ENCODE measurements at regions not wholly inside any gene's neighbourhood (a gene's known extent, or its start where the extent isn't known, plus 50 kb on each side); places are given as distances from the start of the nearest gene placed in this dataset.
"Not testable (repeated sequence)": the region's sequence is repeated elsewhere in the genome, so short reads cannot be mapped to it uniquely, and the experiment has no call there.

DNA sequence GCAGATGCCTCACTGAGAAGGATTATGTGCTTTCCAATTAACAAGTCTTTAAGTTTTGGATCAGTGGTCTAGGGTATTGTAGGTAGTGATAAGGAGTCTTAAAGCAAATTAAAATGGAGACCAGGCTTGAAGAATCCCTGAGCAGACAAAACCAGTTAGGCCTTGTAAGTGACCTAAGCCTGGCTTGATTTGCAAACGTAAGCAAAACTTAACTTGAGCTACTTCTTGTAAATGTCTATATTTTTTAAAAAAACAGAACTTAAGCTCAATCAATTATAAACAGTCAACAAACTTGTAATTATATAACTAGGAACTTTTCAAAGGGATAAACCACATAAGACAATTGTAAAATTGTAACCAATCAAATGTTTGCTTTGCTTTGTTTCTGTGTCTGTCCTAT is 72.7 kb upstream of the NALF2 start:
- no peak for DNase-seq (ENCODE audit: low read depth)

DNA sequence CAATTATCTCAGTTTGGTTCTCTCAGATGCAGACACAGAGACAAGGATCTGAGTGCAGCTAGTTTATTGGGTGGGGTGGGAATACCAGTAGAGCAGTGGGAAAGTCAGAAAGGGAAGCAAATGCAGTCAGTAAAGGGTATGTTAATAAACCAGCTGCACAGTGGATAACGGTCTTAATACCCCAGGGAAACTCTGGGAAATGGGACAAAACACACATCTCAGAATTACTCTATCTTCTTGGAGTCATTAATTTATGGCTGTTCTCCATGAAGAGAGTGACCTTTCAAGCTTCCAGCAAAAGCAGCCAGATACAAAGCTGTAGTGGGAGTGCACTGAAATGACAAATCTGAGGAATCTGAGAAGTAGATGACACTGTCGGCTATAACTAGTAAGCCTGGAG is 73.3 kb upstream of the NALF2 start:
- no peak for DNase-seq (ENCODE audit: low read depth)

DNA sequence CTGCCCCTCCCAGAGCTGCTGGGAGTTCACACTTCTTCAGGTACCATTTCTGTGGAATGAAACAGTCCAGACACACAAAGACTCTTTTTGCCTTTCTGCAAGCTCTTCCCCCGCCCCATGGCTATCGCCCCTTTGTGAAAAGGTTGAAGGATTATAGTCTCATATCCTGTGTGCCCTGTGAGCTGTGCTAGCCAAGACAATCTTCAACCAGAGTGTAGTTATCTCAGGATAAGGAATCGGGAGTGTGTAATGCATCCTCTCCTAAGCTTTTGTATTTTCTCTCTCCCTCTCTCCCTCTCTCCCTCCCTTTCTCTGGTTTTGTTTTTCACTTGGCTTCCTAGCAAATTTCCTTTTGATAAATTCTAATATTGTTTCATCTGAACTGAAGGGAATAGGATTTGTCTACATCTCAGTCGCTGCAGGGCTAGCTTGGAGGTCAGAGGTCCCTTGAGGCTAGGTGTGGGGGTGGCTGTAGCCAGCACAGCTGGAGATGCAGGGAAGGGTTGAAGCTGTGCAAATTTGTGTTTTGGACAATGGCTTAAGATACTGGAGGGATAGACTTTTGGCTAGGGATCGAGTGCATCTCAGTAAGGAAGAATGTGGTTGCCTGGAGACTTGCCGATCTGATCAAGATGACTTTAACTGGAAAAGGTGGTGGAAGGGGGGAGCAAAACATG is 74.6 kb upstream of the NALF2 start:
- DNase-seq (ENCODE audit: low read depth): no peak

DNA sequence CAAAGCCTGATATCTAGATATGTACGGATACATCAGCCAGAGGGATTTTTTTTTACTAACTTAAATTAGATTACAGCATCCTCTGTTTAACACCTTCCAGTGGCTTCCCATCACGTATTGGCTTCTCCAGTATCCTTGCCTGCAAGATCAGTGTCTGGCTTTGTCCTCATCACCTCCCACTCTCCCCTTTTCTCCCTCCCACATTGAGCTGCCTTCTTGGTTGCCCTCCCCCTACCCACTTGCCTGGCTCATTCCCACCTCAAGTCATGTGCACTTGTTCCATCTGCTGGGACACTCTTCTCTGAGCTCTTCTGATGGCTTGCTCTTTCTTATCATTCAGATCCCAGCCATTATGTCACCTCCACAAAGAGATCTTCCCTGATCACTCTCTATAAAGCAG is 75.9 kb upstream of the NALF2 start:
- no peak for DNase-seq (ENCODE audit: low read depth)

DNA sequence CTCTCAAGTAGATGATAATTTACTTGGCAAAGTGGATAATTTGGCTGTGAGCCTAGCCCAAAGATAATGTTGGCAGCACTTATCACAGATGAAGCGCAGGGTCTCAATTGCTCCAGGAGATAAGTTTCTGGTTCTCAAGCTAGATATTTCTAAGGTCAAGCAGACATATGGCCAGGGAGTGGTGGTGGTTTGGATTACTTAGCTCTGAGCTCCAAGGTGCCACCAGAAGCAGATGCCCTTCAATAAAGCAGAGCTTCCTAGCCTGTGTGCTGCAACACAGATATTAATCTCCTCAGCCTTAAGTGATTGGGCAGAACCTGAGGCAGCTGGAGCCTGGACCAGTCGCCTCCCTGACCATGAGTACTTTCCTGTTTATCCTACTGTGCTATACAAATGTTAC is 79.2 kb upstream of the NALF2 start:
- DNase-seq (ENCODE audit: low read depth): no peak

DNA sequence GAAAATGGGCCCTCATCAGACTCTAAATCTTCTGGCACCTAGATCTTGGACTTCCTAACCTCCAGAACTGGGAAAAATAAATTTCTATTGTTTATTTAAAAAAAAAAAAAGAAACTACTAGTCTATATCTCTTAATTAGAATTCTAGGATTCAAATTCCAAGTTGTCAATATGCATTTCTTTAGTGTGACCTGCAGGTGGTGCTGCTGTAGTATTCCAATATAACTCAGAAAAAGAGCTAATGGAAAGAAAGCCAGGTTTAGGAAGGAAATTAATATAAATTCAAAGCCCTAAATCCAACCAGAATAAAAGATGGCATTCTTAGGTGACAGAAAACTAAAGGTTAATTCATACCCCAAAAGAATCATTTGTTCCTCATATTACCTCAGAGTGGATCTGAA is 80.0 kb upstream of the NALF2 start:
- no peak for DNase-seq (ENCODE audit: low read depth)

DNA sequence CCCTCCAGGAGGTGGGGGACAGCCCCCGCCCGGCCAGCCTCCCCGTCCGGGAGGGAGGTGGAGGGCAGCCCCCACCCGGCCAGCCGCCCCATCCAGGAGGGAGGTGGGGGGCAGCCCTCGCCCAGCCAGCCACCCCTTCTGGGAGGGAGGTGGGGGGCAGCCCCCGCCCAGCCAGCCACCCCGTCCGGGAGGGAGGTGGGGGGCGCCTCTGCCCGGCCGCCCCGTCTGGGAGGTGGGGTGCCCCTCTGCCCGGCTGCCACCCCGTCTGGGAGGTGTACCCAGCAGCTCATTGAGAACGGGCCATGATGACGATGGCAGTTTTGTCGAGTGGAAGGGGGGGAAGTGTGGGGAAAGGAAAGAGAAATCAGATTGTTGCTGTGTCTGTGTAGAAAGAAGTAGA is 81.9 kb upstream of the NALF2 start:
- not testable (repeated sequence) for DNase-seq (ENCODE audit: low read depth)

DNA sequence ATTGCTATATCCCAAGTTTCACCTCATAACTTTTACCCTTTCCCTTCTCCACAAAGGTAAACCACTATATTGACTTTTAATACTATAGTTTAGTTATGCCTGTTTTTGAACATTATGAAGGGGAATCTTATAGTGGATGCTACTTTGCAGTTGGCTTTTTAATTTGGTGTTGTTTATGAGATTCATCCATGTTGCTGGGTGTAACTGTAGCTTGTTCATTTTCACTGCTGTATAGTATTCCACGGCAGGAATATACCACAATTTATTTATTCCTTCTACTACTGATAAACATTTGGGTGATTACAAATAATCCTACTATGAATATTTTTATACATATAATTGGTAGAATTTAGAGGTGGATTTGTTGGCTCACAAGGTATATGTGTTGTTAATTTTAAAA is 88.4 kb upstream of the NALF2 start:
- no peak for DNase-seq (ENCODE audit: low read depth)

DNA sequence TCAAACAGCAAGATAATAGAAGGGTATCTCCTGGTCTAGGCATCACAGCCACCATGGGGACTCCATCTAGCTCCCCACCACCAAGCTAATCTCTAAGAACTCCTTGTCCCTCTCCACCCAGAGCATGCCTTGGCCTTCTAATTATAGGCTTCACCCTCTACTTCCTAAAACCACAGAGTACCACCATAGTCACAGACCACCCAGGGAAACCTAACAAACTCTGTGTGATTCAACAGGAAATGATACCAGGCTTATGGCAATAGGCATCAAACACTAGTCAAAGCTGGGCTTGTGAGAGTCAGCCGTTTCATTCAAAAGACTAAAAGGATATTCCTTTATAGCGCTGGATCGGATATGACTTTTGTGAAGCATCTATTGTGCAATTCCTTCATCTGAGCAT is 91.5 kb upstream of the NALF2 start:
- DNase-seq (ENCODE audit: low read depth): no peak

DNA sequence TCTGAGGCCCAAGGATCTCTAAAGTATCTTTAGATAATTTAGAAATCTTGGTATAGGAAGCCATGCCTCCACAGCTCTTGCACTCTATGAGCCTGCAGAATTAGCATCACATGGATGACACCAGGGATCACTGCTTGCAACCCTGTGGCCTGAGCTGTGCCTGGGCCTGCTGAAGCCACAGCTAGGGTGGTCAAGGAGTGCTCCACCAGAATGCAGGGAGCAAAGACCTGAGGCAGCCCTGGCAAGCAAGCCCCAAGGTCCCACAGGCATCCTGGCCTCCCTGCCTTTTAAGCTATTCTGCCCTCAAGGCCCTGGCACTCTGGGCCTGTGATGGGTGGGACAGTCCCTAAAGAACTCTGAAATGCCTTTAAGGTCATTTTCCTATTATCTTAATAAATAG is 105.2 kb upstream of the NALF2 start:
- no peak for DNase-seq (ENCODE audit: low read depth)

DNA sequence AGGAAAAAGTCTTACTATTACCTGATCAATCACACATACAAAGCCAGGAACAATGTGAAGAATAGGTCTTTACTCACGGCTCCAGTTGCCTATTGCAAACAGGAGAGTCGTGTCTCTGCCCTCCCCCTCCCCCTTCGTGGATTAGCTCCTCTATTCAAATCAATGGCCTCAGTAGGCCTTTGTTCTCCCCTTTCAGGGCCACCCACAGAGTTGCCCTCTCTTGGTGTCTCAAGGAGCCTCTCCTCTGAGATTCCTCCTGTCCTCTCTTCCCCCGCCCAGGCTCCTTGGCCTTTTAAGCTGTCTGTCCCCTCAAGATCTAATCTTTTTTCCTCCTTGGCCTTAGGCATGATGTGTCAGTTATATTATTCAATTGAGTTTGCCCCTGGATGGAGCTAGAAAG is 107.2 kb upstream of the NALF2 start:
- no peak for DNase-seq (ENCODE audit: low read depth)

DNA sequence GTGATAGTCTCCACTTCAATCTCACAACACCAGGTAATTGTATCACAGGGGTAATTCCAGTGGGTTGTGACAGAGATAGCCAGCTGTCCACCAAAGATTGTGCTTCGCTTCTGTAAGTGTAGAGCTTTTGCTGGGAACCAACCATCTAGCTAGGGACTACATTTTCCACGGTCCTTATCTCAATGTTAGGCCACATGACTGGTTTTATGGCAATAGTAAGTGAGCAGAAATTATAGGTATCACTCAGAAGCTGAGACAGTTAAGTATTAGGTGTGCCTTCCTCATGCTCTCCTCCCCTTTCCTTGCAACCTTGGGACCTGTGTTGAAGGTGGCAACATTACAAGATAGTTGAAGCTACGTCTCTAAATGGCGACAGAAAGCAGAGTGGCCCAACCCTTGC is 108.8 kb upstream of the NALF2 start:
- DNase-seq (ENCODE audit: low read depth): no peak

DNA sequence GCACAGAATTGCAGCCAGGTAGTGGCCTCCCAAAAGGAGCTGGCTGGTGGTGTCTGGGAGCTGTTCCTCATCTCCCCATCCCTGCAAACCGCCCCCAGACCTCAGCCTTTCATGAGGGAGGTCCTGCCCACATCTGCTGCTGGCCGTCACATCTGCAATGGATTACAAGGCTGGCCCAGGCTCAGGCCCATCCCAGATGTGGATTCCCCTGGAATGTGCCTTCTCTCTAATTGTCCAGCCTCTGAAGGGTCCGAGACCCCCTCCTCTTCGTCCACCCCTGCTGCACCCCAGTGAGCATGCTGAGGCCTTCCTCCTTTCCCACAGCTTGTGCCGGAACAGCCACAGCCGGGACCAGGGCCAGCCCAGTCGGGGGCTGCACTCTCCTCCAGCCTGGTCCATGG is 115.0 kb upstream of the NALF2 start:
- no peak for DNase-seq (ENCODE audit: low read depth)

DNA sequence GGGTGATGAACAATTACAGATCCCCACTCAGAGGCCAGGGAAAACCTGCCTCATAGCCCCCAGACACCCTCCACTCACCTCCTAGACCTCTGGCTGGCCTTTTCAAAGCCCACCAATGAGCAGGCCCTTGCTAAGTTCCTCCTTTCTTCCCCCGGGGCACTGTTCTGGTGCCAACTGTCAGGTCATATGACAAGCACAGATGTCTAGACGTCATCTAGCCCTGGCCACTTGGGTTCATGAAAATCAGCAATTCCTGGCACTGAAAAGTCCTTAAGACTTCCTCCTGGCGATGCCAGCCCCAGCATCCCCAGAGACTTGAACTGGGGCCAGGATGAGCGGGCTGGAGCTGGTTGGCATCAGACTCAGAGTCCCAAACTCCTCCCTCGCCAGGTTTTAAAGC is 115.6 kb upstream of the NALF2 start:
- no peak for DNase-seq (ENCODE audit: low read depth)

DNA sequence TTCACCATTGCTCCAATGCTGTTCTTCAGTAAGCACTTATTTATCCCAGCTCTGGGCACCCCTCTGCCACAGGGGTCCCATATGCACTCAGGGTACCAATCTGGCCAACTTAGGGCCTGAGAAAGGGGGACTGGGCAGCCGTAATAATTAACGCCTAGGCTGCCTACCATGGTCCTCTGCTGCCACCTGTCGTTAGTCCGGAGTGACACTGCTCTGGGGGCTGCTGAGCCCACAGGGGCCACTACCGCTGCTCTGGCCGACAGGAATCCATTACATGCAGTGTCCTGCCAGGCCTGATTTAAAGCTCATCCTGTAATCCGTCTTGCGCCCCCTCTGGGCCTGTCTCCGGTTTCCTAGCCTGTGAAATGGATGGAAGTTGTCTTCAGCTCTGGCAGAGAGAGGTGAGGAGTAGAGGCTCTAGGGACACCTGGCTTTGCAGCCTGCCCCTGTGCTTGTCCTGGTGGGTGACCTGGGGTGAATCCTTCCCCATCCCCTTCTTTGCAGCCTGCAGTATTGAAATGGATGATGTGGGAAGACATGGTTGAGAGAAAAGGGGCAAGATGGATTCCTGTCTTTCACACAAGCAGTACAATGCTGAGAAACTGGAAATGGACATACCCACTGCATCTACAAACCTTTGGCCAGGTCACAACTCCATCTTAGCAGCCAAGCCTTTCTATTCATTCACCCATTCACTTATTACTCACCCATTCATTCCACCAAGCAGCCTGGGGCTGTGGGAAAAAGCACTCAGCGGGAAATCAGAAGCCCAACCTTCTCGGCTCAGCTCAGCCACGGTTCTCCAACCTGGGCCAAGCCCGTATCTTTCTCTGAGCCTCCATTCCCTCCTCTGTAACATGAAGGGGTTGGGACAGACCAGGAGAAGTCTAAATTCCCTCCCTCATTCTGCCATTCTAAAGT is 116.3 kb upstream of the NALF2 start:
- no peak for DNase-seq (ENCODE audit: low read depth)

DNA sequence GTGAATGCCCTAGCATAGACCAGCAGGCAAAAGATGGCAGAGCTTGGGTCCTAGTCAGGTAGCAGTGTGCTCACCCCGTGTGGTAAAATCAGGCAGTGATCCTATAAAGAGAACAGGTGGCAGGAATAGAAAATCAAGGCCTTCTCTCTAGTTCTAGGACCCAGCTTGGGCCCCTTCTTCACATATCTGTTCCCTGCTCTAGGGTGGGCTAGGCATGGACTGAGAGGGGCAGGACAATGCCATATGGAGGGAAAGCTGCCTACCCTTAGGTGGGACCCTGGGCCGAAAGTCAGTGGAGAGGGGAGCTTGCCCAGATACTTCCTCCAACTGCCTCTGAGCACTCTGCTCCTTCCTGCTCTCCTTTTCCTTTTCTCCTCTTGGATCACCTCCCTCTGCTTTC is 117.4 kb upstream of the NALF2 start:
- DNase-seq (ENCODE audit: low read depth): no peak

DNA sequence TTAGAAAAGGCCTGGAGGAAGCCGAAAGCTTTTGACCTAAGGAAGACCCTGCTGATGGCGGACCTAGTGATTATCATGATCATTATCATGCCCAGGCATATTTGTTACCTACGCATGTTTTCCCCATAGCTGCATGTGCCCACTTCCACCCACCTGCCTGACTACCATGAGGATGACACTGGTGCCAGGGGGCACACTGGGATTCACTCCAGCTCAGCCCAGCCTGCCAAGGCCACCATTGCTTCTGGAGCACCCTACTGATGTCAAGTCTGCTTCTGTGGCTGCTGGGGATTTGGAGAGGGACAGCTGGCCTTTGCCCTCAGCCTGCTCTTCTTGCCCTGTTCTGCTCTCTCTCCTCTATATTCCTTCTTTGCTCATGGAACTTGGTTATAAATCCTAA is 124.7 kb upstream of the NALF2 start:
- DNase-seq (ENCODE audit: low read depth): no peak

DNA sequence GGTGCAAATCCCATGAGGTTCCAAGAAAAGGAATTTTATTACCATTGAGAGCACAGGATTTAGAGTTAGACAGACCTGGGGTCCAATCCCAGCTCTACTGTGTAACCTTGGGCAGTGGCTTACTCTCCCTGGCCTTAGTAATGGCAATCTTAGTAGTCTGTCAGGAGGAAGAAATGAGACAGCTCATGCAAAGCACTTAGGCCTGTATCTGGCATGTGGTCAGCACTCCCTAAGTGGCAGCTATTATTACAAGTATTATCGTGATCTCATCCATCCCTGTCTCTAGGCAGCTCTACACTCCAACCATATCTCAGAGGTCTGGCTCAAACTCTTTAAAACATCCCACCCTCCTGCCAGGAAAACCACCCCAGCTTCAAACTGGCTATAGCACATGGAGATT is 129.6 kb upstream of the NALF2 start:
- no peak for DNase-seq (ENCODE audit: low read depth)

DNA sequence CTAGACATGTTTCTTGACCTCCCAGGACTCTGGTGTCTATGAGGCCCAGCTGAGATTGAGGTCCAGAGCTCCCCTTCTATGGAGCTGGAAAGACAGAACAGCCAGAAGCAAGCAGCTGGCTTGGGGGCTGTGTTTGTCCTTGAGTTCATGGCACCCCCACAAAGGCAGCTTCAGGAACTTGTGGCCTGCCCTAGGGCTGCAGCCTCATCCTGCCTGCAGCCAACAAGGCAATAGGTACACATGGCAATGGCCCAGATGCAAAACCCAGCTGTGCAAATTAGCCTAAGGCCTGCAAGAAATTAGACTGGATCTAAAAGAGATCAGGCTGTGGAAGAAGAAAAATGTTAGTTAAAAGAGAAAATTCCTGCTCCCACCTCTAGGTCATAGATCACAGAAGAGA is 131.7 kb upstream of the NALF2 start:
- DNase-seq (ENCODE audit: low read depth): no peak

DNA sequence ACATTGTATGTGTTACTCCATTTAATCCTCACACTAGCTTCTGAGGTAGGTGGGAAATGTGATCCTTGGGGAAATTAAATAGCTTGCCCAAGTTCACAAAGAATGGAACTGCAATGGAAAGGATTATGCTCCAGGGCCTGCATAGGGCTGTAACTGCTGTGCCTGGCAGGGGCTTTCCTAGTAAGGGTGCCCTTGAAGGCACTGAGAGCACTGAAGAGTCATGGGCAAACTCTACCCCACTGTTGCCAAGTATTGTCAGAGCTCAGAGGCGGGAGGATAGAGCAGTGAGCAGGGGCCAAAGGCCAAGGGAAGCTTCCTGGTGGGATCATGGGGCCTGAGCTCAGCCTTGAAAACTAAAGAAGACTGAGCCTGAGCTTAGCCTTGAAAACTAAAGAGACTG is 133.0 kb upstream of the NALF2 start:
- no peak for DNase-seq (ENCODE audit: low read depth)

DNA sequence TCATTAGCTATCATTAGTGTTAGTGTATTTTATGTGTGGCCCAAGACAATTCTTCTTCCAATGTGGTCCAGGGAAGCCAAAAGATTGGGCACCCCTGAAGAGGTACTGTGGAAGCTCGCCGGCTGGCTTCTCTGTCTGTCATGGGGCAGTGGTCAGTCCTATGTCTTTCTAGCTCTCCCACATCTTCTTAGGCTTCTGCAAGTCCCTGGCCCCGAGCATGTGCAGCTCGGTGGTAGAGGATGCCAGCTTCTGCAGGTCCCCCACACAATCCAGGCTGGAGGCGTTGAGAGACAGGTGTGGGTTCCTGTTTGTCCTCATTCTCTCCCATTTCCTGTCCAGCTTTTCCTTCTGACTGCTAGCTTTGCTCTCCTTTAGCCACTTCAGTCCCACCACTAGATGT is 134.1 kb upstream of the NALF2 start:
- no peak for DNase-seq (ENCODE audit: low read depth)

DNA sequence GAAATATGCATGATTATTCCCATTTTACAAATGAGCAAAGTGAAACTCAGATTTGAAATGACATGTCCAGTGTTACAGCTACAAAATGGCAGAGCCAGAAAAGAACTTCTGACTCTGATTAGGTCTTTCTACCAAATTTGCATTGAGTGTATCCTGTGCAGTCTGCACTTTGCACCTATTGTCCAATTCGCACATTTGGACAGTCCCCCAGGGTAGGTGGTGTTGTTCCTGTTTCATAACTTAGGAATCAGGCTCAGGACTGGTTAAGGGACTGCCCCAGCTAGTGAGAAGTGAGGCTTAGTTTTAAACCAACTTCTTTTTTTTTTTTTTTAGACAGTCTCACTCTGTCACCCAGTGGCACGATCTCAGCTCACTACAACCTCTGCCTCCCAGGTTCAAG is 137.9 kb upstream of the NALF2 start:
- no peak for DNase-seq (ENCODE audit: low read depth)

DNA sequence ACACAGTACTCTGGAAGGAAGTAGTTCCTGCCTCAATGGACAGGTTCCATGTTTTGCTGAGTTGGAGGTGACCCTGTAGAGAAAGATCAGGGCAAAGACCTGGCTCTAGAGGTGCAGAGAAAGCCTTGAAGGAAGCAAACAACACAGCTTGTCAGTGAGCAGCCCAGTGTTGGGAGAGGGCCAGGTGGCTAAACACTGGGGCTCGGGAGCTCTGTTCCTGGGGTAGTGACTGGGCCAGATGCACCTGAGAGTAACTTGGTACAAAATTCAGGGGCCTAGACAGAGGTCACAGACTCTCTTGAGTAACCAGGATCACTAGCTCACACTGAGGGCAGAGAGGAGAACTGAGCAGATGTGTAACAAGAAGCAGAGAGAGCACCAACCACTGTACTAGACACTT is 138.4 kb upstream of the NALF2 start:
- DNase-seq (ENCODE audit: low read depth): no peak

DNA sequence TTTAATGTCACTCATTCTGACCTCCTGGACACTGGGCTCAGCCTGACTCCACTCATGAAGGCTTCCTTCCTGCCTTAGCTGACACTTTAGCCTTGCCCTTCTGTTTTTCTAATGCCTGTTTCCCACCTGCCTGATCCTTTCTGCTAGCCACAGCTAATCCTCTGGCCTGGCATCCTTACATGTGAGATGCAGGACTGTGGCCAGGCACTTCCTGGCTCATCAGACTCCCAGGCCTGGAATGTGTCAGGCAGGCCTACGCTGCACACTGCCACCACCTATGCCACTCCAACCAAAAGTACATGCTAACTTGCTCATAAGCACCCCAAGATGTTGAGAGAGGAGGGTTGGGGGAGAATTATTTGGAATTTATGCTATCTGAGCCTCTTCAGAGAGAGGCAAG is 138.8 kb upstream of the NALF2 start:
- no peak for DNase-seq (ENCODE audit: low read depth)

Measured in HS-5 (cell line).